ENCODE measurements at regions not wholly inside any gene's neighbourhood (a gene's known extent, or its start where the extent isn't known, plus 50 kb on each side); places are given as distances from the start of the nearest gene placed in this dataset.

DNA sequence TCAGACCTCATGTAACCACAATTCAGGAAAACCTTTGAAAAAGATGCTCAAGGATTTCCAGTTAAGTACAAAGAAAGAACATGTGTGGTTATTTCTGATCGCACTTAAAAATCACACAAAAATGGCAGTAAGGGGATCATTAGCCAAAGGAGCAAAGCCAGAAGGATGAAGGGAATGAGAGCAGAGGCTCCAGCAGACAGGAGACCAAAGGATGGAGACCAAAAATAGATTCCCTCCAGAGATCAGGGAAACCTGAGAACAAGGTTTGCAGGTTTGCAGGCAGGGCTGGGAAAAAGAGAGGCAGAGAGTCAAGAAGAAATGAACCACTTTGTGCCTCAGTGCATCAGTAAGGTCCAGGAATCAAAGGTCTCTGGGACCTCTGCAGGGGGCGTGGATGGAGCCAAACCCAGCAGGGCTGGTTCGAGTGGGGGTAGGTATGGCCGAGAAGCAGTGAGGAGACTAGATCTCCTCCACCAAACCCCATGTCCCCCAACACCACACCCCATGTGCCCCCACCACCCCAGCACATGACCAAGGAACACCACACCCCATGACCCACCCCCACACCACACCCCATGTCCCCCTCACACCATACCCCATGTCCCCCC is 98.5 kb upstream of the GPC1 start:
- no peak for TF ChIP-seq POLR2AphosphoS5 (IDR thresholded peaks at IDR 0.05; ENCODE audit: insufficient read depth in 1 of 2, low read depth in 1 of 2)
- TF ChIP-seq, protein P1, sequence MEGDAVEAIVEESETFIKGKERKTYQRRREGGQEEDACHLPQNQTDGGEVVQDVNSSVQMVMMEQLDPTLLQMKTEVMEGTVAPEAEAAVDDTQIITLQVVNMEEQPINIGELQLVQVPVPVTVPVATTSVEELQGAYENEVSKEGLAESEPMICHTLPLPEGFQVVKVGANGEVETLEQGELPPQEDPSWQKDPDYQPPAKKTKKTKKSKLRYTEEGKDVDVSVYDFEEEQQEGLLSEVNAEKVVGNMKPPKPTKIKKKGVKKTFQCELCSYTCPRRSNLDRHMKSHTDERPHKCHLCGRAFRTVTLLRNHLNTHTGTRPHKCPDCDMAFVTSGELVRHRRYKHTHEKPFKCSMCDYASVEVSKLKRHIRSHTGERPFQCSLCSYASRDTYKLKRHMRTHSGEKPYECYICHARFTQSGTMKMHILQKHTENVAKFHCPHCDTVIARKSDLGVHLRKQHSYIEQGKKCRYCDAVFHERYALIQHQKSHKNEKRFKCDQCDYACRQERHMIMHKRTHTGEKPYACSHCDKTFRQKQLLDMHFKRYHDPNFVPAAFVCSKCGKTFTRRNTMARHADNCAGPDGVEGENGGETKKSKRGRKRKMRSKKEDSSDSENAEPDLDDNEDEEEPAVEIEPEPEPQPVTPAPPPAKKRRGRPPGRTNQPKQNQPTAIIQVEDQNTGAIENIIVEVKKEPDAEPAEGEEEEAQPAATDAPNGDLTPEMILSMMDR (IDR thresholded peaks at IDR 0.05), result no peak
